Naive thymus-derived CD4-positive, alpha-beta T cell (primary cell): ENCODE measurements at regions not wholly inside any gene's neighbourhood (a gene's known extent, or its start where the extent isn't known, plus 50 kb on each side); places are given as distances from the start of the nearest gene placed in this dataset.
"Not testable (repeated sequence)": the region's sequence is repeated elsewhere in the genome, so short reads cannot be mapped to it uniquely, and the experiment has no call there.

ENCODE experiments used
- ATAC-seq: fragments of 150-1000 bp; cut with Tn5 transposase; 2 replicates; pipeline ENCODE4 v1.10.0; 2021; ENCODE audit warnings: mild to moderate bottlenecking, moderate library complexity
- CTCF ChIA-PET: fragments of 350-600 bp; sonication (Branson Sonifier 250); formaldehyde crosslinking; loops from one replicate; lab custom pipeline; 2021; ENCODE audit warnings: antibody characterized with exemption; lab: Charles Lee
- POLR2A ChIA-PET: fragments of 350-600 bp; sonication (Branson Sonifier 250); formaldehyde crosslinking; loops from one replicate; lab custom pipeline; 2021; ENCODE audit warnings: antibody characterized with exemption, inconsistent platforms; lab: Charles Lee
- DNase-seq, 9 donors: peaks; one replicate each; pipeline versions ENCODE4 v3.0.0 to v3.0.0-alpha.2; 2020 to 2022; ENCODE audit warnings: mixed read lengths in 1 of 9
- H3K27ac ChIP-seq: one replicate; pipeline ENCODE4 v1.7.0; 2013; ENCODE audit warnings: mild to moderate bottlenecking, low read depth, low read length, moderate library complexity
- H3K27me3 ChIP-seq, 2 donors: one replicate each; pipeline ENCODE4 v1.7.0; 2013; ENCODE audit warnings: low read length in 2 of 2, mild to moderate bottlenecking in 2 of 2, moderate library complexity in 2 of 2; ENCODE audit not compliant: control insufficient read depth in 2 of 2, insufficient read depth in 2 of 2
- H3K36me3 ChIP-seq, 3 experiments: 1 replicate in 2 of 3; 2 replicates in 1 of 3; pipeline ENCODE4 v1.7.0; 2013; ENCODE audit warnings: low read length in 3 of 3, mild to moderate bottlenecking in 3 of 3, moderate library complexity in 1 of 3; ENCODE audit not compliant: insufficient read depth in 3 of 3, control insufficient read depth in 2 of 3
- H3K4me1 ChIP-seq, 2 donors: one replicate each; pipeline ENCODE4 v1.7.0; 2013; ENCODE audit warnings: low read length in 2 of 2, mild to moderate bottlenecking in 2 of 2, moderate library complexity in 1 of 2; ENCODE audit not compliant: control insufficient read depth in 2 of 2, insufficient read depth in 2 of 2
- H3K4me3 ChIP-seq: 2 replicates; pipeline ENCODE4 v1.7.0; 2013; ENCODE audit warnings: mild to moderate bottlenecking, low read length
- H3K9me3 ChIP-seq, 3 experiments: 1 replicate in 2 of 3; 2 replicates in 1 of 3; pipeline ENCODE4 v1.7.0; 2013; ENCODE audit warnings: low read length in 3 of 3; ENCODE audit not compliant: control insufficient read depth in 2 of 3
- H3K27ac Mint-ChIP-seq, 9 donors: one replicate each; pipeline ENCODE4 v1.8.0; 2020 to 2022; ENCODE audit warnings: mixed read lengths in 9 of 9, mild to moderate bottlenecking in 8 of 9, moderate library complexity in 5 of 9, inconsistent platforms in 2 of 9
- H3K27me3 Mint-ChIP-seq, 5 donors: one replicate each; pipeline ENCODE4 v1.8.0; 2021 to 2022; ENCODE audit warnings: mixed read lengths in 5 of 5, mild to moderate bottlenecking in 1 of 5
- H3K36me3 Mint-ChIP-seq, 5 donors: one replicate each; pipeline ENCODE4 v1.8.0; 2020 to 2022; ENCODE audit warnings: mixed read lengths in 5 of 5, mild to moderate bottlenecking in 3 of 5, inconsistent platforms in 1 of 5
- H3K4me1 Mint-ChIP-seq, 7 donors: one replicate each; pipeline ENCODE4 v1.8.0; 2020 to 2022; ENCODE audit warnings: mixed read lengths in 7 of 7, mild to moderate bottlenecking in 3 of 7, inconsistent platforms in 1 of 7
- H3K4me3 Mint-ChIP-seq, 10 donors: one replicate each; pipeline ENCODE4 v1.8.0; 2020 to 2022; ENCODE audit warnings: mild to moderate bottlenecking in 10 of 10, mixed read lengths in 10 of 10, moderate library complexity in 6 of 10, inconsistent platforms in 2 of 10
- H3K9me3 Mint-ChIP-seq, 11 donors: one replicate each; pipeline ENCODE4 v1.8.0; 2020 to 2022; ENCODE audit warnings: mixed read lengths in 11 of 11, mild to moderate bottlenecking in 4 of 11, inconsistent platforms in 1 of 11, moderate library complexity in 1 of 11
- intact Hi-C, 2 donors: fragments of 100-400 bp; cut with micrococcal nuclease; formaldehyde crosslinking; loops; one replicate each; pipeline ENCODE4 v1.15.1; 2023

GRCh38 chr15:38111070-38111469, 141.6 kb upstream of the SPRED1 start:
- Mint-ChIP-seq H3K4me3 (no peak overlapping the region), H3K27ac (no peak overlapping the region), H3K9me3 (peaks cover 0 to 3% (median 0%) of the 10 kb centered on the region in 11 donors), H3K27me3 (peaks cover 6 to 22% (median 11%) of the 10 kb centered on the region in 5 donors), H3K36me3 (no peaks in the 10 kb centered on the region), H3K4me1 (no peaks in the 10 kb centered on the region)
- ChIA-PET POLR2A (no interaction called here), CTCF (no interaction called here)
- no peaks in the 10 kb centered on the region for H3K27me3 ChIP-seq
- no peaks in the 10 kb centered on the region for H3K9me3 ChIP-seq
- no peak overlapping the region for H3K27ac ChIP-seq
- H3K4me1 ChIP-seq = no peaks in the 10 kb centered on the region
- H3K36me3 ChIP-seq = no peaks in the 10 kb centered on the region
- DNase-seq (no peak), ATAC-seq (no peak)
- H3K4me3 ChIP-seq = no peak overlapping the region
- intact Hi-C loops = no loop called here

GRCh38 chr15:38112406-38112805, 140.2 kb upstream of the SPRED1 start:
- H3K4me3 Mint-ChIP-seq = no peak overlapping the region
- H3K9me3 Mint-ChIP-seq = peaks cover 0 to 3% (median 0%) of the 10 kb centered on the region in 11 donors
- H3K27me3 Mint-ChIP-seq = peaks cover 2 to 20% (median 12%) of the 10 kb centered on the region in 5 donors
- Histone ChIP-seq H3K9me3 (no peaks in the 10 kb centered on the region), H3K4me1 (no peaks in the 10 kb centered on the region), H3K27ac (no peak overlapping the region), H3K27me3 (no peaks in the 10 kb centered on the region), H3K36me3 (no peaks in the 10 kb centered on the region), H3K4me3 (no peak overlapping the region)
- H3K36me3 Mint-ChIP-seq = no peaks in the 10 kb centered on the region
- intact Hi-C loops = no loop called here
- ATAC-seq = no peak
- no peak overlapping the region for H3K27ac Mint-ChIP-seq
- DNase-seq = no peak
- CTCF ChIA-PET = no interaction called here
- POLR2A ChIA-PET = no interaction called here
- H3K4me1 Mint-ChIP-seq = no peaks in the 10 kb centered on the region

GRCh38 chr15:38115121-38115520, 137.5 kb upstream of the SPRED1 start:
- no peak overlapping the region for H3K27ac Mint-ChIP-seq

GRCh38 chr15:38117781-38118180, 134.9 kb upstream of the SPRED1 start:
- Mint-ChIP-seq H3K27ac (no peak overlapping the region), H3K27me3 (peaks cover 3 to 27% (median 22%) of the 10 kb centered on the region in 5 donors), H3K4me3 (no peak overlapping the region), H3K9me3 (peaks cover 2 to 25% (median 7%) of the 10 kb centered on the region in 11 donors), H3K36me3 (peaks cover 0 to 2% (median 0%) of the 10 kb centered on the region in 5 donors), H3K4me1 (peaks cover 0 to 3% (median 0%) of the 10 kb centered on the region in 7 donors)
- H3K9me3 ChIP-seq = no peaks in the 10 kb centered on the region
- no peaks in the 10 kb centered on the region for H3K36me3 ChIP-seq
- H3K4me1 ChIP-seq = no peaks in the 10 kb centered on the region
- intact Hi-C loops = no loop called here
- no peak for DNase-seq
- ATAC-seq = no peak
- H3K27ac ChIP-seq = no peak overlapping the region
- no peak overlapping the region for H3K4me3 ChIP-seq
- no peaks in the 10 kb centered on the region for H3K27me3 ChIP-seq
- POLR2A ChIA-PET = no interaction called here
- CTCF ChIA-PET = no interaction called here

More at GRCh38 chr15:38115121-38115520, 137.5 kb upstream of the SPRED1 start:
- no peaks in the 10 kb centered on the region for H3K9me3 ChIP-seq
- H3K36me3 ChIP-seq = no peaks in the 10 kb centered on the region
- DNase-seq (no peak), ATAC-seq (no peak)
- Mint-ChIP-seq H3K36me3 (no peaks in the 10 kb centered on the region), H3K4me3 (no peak overlapping the region), H3K9me3 (peaks cover 0 to 5% (median 0%) of the 10 kb centered on the region in 11 donors), H3K4me1 (no peaks in the 10 kb centered on the region), H3K27me3 (peaks cover 2 to 15% (median 12%) of the 10 kb centered on the region in 5 donors)
- H3K4me3 ChIP-seq = no peak overlapping the region
- no peaks in the 10 kb centered on the region for H3K27me3 ChIP-seq
- CTCF ChIA-PET = no interaction called here
- H3K27ac ChIP-seq = no peak overlapping the region
- intact Hi-C loops = no loop called here
- POLR2A ChIA-PET = no interaction called here
- H3K4me1 ChIP-seq = no peaks in the 10 kb centered on the region

GRCh38 chr15:38119865-38120264, 132.8 kb upstream of the SPRED1 start:
- H3K36me3 Mint-ChIP-seq, H3K27ac Mint-ChIP-seq, ATAC-seq, H3K4me1 ChIP-seq, H3K4me3 ChIP-seq, H3K4me3 Mint-ChIP-seq, H3K27me3 ChIP-seq, H3K27ac ChIP-seq, H3K36me3 ChIP-seq, H3K4me1 Mint-ChIP-seq, CTCF ChIA-PET, POLR2A ChIA-PET, intact Hi-C loops, H3K9me3 ChIP-seq, DNase-seq: not testable (repeated sequence)
- Mint-ChIP-seq H3K9me3 (peaks cover 2 to 32% (median 8%) of the 10 kb centered on the region in 11 donors), H3K27me3 (peaks cover 3 to 18% (median 15%) of the 10 kb centered on the region in 5 donors)

GRCh38 chr15:38127306-38127771, 125.3 kb upstream of the SPRED1 start:
- H3K9me3 ChIP-seq = no peaks in the 10 kb centered on the region
- no peaks in the 10 kb centered on the region for H3K27me3 ChIP-seq
- H3K9me3 Mint-ChIP-seq = peaks cover 0 to 14% (median 7%) of the 10 kb centered on the region in 11 donors
- H3K36me3 ChIP-seq = no peaks in the 10 kb centered on the region
- no peaks in the 10 kb centered on the region for H3K4me1 ChIP-seq
- no peak overlapping the region for H3K27ac ChIP-seq
- ChIA-PET POLR2A (no interaction called here), CTCF (no interaction called here)
- no peak overlapping the region for H3K27ac Mint-ChIP-seq
- peaks cover 13 to 35% (median 25%) of the 10 kb centered on the region in 5 donors for H3K27me3 Mint-ChIP-seq
- ATAC-seq (peak; percentile 55), DNase-seq (no peak)
- H3K36me3 Mint-ChIP-seq = no peaks in the 10 kb centered on the region
- H3K4me1 Mint-ChIP-seq = peaks cover 0 to 4% (median 0%) of the 10 kb centered on the region in 7 donors
- no peak overlapping the region for H3K4me3 ChIP-seq
- H3K4me3 Mint-ChIP-seq = no peak overlapping the region
- intact Hi-C loops = no loop called here

- no peak overlapping the region for H3K27ac Mint-ChIP-seq
- DNase-seq (no peak), ATAC-seq (no peak)
- no peaks in the 10 kb centered on the region for H3K9me3 ChIP-seq
- no peaks in the 10 kb centered on the region for H3K4me1 ChIP-seq
- no peak overlapping the region for H3K4me3 ChIP-seq
- no peaks in the 10 kb centered on the region for H3K36me3 Mint-ChIP-seq
- no peaks in the 10 kb centered on the region for H3K36me3 ChIP-seq
- no peak overlapping the region for H3K4me3 Mint-ChIP-seq
- CTCF ChIA-PET = no interaction called here
- peaks cover 13 to 32% (median 19%) of the 10 kb centered on the region in 5 donors for H3K27me3 Mint-ChIP-seq
- peaks cover 0 to 4% (median 0%) of the 10 kb centered on the region in 7 donors for H3K4me1 Mint-ChIP-seq
- intact Hi-C loops = no loop called here
- POLR2A ChIA-PET = no interaction called here
- H3K27ac ChIP-seq = no peak overlapping the region
- H3K27me3 ChIP-seq = no peaks in the 10 kb centered on the region
- peaks cover 0 to 6% (median 2%) of the 10 kb centered on the region in 11 donors for H3K9me3 Mint-ChIP-seq
Measured at GRCh38 chr15:38128341-38128781, 124.3 kb upstream of the SPRED1 start.
